ENCODE measurements at regions not wholly inside any gene's neighbourhood (a gene's known extent, or its start where the extent isn't known, plus 50 kb on each side); places are given as distances from the start of the nearest gene placed in this dataset.
A peak's percentile ranks its signal among the peaks of the same experiment; 100 is the strongest.

DNA sequence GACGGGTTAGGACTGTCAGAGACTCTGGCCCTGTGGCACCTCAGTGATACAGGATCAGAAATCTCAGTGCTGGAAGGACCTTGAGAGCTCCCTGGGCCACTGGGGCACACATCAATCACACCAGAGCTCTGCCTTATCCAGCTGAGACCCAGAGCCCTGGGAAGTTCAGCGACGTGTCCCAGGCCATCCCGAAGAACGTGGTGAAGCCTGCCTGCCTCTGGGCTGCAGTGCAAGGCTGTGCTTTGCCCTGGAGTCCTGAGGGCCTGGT is 79.8 kb upstream of the MGMT start:
- no peak overlapping the region for H3K27ac ChIP-seq
- H3K27me3 ChIP-seq, result peaks cover 0 to 5% (median 0%) of the 10 kb centered on the region in 9 donors
- no peak for DNase-seq
- TF ChIP-seq, protein P1, sequence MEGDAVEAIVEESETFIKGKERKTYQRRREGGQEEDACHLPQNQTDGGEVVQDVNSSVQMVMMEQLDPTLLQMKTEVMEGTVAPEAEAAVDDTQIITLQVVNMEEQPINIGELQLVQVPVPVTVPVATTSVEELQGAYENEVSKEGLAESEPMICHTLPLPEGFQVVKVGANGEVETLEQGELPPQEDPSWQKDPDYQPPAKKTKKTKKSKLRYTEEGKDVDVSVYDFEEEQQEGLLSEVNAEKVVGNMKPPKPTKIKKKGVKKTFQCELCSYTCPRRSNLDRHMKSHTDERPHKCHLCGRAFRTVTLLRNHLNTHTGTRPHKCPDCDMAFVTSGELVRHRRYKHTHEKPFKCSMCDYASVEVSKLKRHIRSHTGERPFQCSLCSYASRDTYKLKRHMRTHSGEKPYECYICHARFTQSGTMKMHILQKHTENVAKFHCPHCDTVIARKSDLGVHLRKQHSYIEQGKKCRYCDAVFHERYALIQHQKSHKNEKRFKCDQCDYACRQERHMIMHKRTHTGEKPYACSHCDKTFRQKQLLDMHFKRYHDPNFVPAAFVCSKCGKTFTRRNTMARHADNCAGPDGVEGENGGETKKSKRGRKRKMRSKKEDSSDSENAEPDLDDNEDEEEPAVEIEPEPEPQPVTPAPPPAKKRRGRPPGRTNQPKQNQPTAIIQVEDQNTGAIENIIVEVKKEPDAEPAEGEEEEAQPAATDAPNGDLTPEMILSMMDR (IDR thresholded peaks at IDR 0.05), result no peak
- no peak for TF ChIP-seq POLR2A (IDR thresholded peaks at IDR 0.05)
- no peaks in the 10 kb centered on the region for H3K9me3 ChIP-seq
- no peaks in the 10 kb centered on the region for H3K36me3 ChIP-seq
- WGBS, 4 donors, result 80 to 88% (median 85%) methylated on average over 3 to 5 of the region's 5 CpGs
- no peak overlapping the region for H3K4me3 ChIP-seq
- intact Hi-C loops (cut with DNase I), result no loop called here
- peak in 1 of 4 donors; percentile 33 for ATAC-seq
- H3K4me1 ChIP-seq, result no peaks in the 10 kb centered on the region

DNA sequence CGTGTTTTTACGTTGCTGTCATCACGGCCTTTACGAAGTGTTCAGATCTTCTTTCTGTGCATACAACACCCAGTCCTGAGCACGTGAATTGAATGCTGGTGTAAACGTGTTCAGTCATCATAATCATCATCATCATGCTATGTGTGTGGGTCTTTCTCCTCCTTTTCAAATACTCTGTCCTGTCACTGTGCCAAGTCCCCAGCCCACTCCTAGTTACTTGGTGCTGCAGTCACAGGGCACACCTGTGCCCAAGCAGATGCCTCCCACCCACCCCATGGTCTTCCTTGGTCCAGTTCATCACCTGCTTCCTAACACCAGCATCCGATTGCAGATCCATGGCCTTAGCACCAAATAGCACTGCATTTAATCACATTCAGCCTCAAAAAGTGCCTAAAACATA is 78.6 kb upstream of the MGMT start:
- Histone ChIP-seq H3K4me1 (no peaks in the 10 kb centered on the region), H3K27me3 (peaks cover 0 to 7% (median 0%) of the 10 kb centered on the region in 9 donors), H3K36me3 (no peaks in the 10 kb centered on the region), H3K27ac (no peak overlapping the region), H3K9me3 (no peaks in the 10 kb centered on the region), H3K4me3 (no peak overlapping the region)
- DNase-seq (no peak), ATAC-seq (no peak)
- TF ChIP-seq POLR2A (IDR thresholded peaks at IDR 0.05), result no peak
- TF ChIP-seq, protein P1 (IDR thresholded peaks at IDR 0.05), result no peak
- intact Hi-C loops (cut with DNase I), result no loop called here
- 90 to 94% (median 92%) methylated on average over 7 of the region's 7 CpGs for WGBS, 4 donors

DNA sequence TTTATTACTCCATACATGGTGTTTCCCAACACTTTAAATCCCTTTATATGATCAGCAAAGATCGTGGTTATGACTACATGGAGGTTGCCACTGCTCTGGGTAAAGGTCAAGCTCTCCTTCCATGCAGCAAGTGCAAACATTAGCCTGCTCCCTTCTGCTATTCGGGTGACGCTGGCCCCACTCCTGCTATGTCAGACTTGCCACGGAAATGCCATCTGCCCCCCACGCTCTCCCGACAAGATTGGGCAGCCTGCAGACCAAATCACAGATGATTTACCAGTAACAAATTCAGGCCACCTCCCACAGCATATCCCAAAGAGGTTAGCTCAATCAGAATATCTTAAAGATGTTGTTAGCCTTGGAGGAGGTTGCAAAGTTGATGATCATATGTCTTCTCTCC is 77.8 kb upstream of the MGMT start:
- WGBS, 4 donors, result 88 to 92% (median 91%) methylated on average over 6 of the region's 6 CpGs
- Histone ChIP-seq H3K27me3 (peaks cover 0 to 7% (median 0%) of the 10 kb centered on the region in 9 donors), H3K4me3 (no peak overlapping the region), H3K36me3 (no peaks in the 10 kb centered on the region), H3K27ac (no peak overlapping the region), H3K9me3 (no peaks in the 10 kb centered on the region), H3K4me1 (no peaks in the 10 kb centered on the region)
- DNase-seq (no peak), ATAC-seq (no peak)
- intact Hi-C loops (cut with DNase I), result no loop called here
- TF ChIP-seq POLR2A (IDR thresholded peaks at IDR 0.05), result no peak
- TF ChIP-seq, protein P1 (IDR thresholded peaks at IDR 0.05), result no peak

DNA sequence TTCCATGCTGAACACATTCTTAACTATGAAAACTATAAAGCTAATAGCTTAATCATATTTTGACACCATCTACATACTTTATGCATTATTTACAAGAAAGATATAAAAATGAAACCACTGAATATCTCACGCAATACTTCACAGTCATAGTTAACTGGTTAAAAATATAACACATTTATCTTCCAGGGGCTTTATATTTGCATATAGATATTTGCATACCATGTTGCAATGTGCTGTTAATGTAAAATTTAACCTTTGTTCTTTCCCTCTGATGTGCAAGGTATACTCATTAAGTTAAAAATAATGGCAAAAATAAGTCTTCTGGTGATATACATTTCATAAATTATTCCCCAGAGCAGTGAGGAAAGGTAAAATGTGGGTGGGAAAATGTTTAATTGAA is 76.9 kb upstream of the MGMT start:
- ATAC-seq (no peak), DNase-seq (no peak)
- Histone ChIP-seq H3K36me3 (no peaks in the 10 kb centered on the region), H3K27ac (no peak overlapping the region), H3K27me3 (peaks cover 0 to 7% (median 0%) of the 10 kb centered on the region in 9 donors), H3K4me3 (no peak overlapping the region), H3K4me1 (no peaks in the 10 kb centered on the region), H3K9me3 (no peaks in the 10 kb centered on the region)
- 97 to 100% (median 98%) methylated on average over 1 of the region's 1 CpG for WGBS, 4 donors
- TF ChIP-seq, protein P1 (IDR thresholded peaks at IDR 0.05), result no peak
- TF ChIP-seq POLR2A (IDR thresholded peaks at IDR 0.05), result no peak
- intact Hi-C loops (cut with DNase I), result no loop called here
